HG03575 (cell line): ENCODE measurements at regions not wholly inside any gene's neighbourhood (a gene's known extent, or its start where the extent isn't known, plus 50 kb on each side); places are given as distances from the start of the nearest gene placed in this dataset.
"Not testable (repeated sequence)": the region's sequence is repeated elsewhere in the genome, so short reads cannot be mapped to it uniquely, and the experiment has no call there.

Experiments
- ATAC-seq: cut with Tn5 transposase; IDR thresholded peaks from one replicate; pipeline ENCODE4 v1.9.1; 2021; ENCODE audit not compliant: unreplicated experiment, insufficient number of reproducible peaks, low FRiP score; ENCODE audit errors: extremely low read depth

DNA sequence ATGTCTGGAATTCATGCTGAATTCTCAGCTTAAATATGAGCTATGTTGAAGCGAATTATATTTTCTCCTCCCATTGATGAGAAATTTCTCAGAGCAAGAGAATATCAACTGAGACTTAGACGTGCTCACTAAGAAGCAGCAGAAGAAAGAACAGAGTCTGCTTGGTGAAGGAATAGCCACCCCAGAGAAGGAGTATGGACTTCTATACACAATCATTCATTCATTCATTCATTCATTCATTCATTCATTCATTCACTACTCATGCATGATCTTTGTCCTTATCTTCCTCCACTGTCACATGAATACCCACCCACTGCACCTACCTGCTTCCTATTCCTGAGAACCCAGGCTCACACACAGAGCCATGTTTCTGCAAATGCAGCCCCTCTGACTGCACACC is 206.6 kb downstream of the DEPDC1B start:
- ATAC-seq: no peak

DNA sequence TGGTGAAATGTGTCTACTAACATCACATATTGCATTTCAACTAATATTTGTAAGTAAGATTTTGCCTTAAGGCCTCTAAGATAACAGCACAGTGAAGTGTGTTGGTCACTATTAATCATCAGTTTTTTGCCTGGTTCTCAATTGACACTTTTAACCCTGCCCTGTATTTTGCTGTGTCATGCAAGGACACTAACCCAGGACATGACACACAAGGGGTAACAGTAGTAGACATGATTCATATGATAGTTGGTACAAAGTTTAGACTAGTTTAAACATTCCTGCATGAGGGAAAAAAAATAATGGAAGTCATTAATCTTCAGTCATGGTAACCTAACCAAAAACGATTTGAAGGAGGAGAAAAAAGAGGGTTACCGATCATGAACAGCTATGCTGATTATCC is 207.0 kb downstream of the DEPDC1B start:
- no peak for ATAC-seq

DNA sequence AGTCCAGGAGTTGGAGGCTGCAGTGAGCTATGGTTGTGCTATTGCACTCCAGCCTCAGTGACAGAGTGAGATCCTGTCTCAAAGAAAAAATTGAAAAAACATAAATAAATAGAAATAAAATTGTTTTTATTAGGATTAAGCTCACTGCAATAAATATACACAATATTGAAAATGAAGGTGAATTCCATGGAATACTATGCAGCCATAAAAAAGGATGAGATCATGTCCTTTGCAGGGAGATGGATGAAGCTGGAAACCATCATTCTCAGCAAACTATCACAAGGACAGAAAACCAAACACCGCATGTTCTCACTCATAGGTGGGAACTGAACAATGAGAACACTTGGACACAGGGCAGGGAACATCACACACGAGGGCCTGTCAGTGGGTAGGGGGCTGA is 207.6 kb downstream of the DEPDC1B start:
- ATAC-seq: not testable (repeated sequence)

DNA sequence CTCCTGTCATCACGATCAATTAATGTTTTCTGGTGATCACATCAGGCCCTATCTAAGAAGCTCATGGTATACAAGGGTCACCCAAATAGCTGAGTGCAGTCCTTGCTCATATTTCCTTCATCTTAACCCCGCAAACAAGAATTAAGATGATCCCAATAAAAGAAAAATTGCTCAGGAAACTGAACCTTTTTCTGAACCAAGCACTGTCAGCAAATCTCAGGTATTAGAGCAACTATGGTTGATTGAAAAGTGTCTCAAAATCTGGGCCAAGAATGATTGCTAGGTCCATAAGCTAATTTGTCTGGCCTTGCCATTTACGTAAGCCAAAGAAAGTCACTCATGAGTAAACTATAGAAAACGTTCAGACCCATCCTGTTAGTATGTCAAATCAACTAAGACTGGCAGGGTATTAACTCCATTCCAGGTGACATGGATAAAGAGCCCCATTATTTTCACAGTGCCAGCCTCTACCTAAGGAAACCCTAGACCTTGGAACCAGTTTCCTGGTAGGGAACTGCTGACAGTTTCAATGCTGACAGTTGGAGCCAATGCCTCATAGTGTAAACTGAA is 209.3 kb downstream of the DEPDC1B start:
- ATAC-seq: no peak

DNA sequence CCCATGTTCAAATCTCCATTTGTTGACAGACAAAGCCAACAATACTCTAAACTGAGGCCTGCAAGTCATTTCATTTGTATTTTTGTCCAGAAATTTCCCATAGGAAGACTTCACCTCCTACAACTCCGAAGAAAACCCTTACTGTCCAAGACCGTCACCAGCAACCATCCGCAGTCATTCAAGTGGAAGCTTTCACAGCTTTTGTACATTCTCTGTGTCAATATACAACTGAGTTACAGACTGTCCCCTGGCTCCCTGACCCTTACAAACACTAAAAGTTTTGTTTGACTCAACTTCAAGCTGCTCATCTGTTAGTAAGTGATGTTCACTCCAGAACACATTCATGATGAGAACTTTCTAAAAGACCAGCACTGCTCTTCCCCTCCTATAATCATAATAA is 210.1 kb downstream of the DEPDC1B start:
- ATAC-seq: no peak

DNA sequence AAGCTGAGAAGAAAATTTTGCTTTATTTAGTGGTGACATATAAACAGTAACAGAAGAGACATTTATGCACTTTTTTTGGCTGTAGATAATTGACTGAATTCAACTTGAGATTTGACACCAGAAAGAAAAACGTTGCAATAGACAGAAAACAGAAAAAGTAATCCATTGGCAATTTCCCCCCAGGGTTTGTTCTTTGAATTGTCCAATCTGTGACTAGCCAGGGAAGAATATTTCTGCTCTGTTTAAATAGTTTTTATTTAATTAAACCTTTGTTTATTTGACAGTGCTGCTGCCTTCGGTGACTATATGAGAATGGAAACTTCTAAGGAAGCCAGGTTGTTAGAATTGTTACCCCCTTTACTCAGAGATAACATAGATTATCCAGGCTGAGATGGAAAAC is 210.6 kb downstream of the DEPDC1B start:
- ATAC-seq: no peak

DNA sequence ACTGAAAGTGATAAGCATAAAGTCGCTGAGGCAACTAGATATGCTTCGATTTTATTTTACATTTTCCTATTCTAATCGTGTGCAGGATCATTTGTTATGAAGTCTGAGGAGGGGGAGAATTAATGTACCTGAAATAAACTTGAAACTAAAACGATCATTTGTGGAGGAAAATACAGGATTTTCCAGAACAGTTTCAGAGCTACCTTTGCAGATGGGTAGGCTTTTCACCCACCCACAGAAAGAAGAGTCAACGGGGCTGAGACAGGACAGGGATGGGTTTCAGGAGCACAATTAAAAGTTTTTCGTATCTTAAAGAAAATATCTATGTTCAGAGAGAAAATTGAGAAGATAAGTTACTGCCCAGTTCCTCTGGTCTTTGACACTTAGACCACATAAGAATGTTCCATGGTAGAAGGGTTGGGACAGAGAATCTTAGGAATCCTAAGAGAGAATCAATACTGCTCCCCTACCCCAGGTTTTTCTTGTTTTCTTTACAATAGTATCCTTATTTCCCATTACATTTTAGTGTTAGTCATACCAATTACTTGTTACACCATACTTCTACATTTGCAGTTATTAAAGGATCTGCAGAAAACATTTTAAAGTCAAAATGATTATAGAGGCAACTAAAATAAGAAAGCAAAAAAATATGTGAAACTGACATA is 211.4 kb downstream of the DEPDC1B start:
- no peak for ATAC-seq

DNA sequence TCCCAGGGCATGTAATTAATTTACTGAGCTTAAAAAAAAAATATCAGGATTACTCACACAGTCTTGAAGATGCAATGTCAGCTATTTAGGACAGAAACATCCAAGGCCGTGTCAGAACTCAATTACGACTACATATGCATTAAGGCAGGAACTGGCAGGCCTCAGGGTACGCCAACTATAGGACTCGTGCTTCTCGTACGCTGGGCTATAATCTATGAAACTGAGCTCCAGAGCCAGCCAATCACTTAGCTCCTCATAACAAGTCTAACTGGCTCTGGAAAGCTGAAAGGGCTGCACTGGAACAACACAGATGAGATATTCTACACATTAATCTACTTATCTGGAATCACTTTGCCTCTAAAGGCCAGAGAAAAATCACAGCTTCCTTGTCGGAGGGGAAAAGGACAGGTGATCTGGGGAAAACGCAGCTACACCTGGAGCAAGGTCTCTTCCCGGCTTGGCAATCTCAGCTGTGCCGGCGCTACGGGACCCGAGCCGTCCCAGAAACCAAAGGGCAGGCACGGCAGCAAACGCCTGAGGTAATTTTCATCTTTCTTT is 212.0 kb downstream of the DEPDC1B start:
- no peak for ATAC-seq

DNA sequence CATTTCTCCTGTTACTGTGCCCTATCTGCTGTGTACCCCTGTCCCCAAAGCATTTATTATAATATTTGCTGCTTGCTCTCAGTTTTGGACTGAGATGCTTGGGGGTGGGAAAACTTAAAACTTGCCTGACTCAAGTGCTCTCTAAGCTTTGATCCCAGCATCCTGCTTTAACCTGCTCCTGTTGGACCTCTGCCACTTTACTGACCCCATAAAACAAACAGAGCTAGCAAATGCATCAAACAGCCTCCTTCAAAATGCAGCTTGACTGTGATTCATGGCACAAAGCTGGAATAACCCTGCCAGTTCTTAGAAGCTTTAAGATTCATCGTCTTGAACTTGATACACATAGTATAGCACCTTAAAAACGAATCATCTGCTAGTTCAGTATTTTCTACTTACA is 212.5 kb downstream of the DEPDC1B start:
- ATAC-seq: no peak

DNA sequence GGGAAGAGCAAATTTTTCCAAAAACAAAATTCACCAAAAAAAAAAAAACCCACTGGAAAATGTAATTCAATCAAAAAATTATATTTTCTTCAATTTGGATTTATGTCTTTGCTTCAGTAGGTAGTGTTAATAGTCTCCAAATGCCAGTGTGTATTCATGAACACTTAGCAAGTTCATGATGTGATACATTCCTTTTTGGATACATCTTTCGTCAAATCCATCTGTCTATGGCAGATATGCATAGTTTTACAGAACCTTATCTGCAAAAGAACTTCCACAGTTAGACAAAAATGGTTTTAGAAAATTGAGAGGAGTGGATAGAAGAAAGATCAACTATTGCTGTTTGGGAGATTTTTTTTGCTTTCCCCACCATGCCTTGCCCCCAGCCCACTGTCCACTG is 214.6 kb downstream of the DEPDC1B start:
- no peak for ATAC-seq

DNA sequence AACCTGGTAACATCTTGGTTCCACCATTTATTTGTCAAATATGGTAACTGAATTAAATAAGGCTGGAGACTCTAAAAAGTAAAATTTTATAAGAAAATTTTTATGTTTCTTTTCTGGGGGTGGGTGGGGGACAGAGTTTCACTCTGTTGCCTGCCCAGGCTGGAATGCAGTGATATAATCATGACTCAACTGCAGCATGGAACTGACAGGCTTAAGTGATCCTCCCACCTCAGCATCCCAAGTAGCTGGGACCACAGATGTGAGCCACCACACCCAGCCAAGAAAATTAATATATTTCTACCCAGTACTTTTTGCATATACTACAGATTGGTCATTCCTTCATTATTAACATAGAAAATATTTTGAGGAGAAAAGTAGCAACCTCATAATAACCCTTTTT is 216.9 kb downstream of the DEPDC1B start:
- ATAC-seq: no peak

DNA sequence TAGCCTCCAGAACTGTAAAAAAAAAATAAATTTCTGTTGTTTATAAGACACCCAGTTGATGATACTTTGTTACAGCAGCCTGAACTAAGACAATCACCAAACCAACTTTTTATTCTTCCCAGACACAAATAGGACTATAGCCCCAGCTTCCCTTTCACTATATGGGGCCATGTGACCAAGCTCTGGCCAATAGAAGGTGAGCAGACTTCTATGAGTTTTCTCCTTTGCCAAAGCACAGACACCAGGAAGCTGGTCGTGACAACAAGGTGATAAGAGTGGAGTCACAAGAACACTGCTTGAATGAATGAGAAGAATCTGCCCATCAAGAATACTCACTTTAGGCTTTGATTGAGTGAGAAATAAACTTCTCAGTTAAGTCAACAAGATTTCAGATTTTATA is 217.7 kb downstream of the DEPDC1B start:
- ATAC-seq: no peak

DNA sequence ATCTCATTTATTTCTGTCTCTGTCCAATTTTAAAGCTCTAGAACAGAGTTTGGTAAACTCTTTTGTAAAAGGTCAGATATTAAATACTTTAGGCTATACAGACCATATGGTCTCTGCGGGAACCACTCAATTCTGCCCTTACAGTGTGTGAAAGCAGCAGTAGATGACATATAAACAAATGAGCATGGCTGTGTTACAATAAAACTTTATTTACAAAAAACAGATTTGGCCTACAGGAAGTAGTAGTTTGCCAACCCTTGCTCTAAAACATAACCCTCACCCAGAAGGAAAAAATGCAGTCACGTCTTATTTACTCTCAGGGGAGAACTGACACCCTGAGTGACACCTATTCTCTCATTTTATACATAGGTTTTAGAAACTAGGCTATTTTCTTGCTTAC is 220.4 kb downstream of the DEPDC1B start:
- no peak for ATAC-seq

DNA sequence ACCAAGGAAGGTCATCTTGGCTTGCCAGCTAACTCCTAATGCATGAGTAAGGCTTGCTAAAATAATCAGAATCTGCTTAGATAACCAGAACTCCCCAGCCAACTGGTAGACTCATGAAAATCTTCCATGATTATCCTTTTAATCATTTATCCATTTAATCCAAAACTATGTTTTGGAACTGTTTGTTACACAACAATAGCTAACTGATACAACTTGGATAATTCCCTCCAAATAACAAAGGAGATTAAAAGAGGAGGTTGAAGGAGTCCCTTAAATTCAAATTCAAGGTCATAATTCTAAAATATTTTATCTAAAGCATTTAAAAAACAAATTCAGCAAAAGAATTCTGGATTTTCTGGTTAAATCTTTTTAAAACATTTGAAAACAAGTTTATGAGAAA is 222.1 kb downstream of the DEPDC1B start:
- ATAC-seq: no peak

DNA sequence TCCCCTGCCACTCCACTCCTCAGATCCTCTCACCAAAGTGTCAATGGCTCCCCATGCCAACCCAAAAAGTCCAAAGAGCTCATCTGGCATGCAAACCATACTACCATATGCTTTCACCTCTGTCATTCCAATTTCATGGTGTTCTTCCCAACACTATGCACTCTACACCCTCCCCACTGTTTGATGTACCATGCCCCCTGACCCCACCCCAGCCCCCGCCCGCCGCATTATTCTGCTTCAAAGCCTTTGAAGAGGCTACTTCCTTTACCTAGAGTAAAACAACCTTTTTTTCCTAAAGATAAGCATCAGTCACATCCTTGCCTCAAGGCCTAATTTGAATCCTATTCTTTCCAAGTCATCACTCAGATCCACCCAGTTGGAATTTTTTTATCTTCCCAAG is 226.3 kb downstream of the DEPDC1B start:
- ATAC-seq: no peak

DNA sequence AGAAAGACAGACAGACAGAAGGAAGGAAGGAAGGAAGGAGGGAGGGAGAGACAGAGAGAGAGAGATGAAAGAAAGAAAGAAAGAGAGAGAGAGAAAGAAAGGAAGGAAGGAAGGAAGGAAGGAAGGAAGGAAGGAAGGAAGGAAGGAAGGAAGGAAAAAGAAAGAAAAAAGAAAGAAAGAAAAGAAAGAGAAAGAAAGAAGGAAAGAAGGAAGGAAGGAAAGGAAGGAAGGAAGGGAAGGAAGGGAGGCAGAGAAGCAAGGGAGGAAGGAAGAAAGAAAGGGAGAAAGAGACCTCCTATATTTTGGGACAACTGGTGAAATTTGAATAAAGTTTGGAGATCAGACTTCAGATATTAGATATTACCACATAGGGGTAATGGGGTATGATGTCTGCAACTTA is 226.9 kb downstream of the DEPDC1B start:
- ATAC-seq: not testable (repeated sequence)

DNA sequence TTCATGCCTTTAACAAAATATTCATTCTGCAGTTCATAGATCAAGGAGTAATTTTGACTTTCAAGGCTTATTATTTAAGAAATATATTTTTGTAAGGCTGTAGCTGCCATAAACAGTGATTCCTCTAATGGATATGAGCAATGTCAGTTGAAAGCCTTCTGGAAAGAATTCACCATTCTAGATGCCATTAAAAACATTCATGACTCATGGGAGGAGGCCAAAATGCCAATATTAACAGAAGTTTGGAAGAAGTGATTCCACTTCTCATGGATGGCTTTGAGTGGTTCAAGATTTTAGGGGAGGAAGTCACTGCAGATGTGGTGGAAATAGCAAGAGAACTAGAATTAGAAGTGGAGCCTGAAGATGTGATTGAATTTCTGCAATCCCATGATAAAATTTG is 229.1 kb downstream of the DEPDC1B start:
- ATAC-seq: no peak

DNA sequence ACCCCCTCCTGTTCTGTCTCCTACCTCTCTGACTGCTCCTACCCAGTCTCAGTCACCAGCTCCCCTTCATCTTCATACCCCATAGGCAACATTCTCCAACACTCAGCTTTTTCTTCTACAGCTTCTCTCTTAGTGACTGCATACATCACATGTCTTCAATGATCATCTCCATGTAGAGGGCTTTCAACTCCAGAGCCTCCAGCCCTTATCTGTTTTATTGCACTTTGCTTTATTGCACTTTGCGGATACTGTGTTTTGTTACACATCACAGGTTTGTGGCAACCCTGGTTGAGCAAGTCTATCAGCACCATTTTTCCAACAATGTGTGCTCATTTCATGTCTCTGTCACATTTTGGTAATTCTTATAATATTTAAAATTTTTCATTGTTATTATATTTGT is 230.7 kb downstream of the DEPDC1B start:
- no peak for ATAC-seq

DNA sequence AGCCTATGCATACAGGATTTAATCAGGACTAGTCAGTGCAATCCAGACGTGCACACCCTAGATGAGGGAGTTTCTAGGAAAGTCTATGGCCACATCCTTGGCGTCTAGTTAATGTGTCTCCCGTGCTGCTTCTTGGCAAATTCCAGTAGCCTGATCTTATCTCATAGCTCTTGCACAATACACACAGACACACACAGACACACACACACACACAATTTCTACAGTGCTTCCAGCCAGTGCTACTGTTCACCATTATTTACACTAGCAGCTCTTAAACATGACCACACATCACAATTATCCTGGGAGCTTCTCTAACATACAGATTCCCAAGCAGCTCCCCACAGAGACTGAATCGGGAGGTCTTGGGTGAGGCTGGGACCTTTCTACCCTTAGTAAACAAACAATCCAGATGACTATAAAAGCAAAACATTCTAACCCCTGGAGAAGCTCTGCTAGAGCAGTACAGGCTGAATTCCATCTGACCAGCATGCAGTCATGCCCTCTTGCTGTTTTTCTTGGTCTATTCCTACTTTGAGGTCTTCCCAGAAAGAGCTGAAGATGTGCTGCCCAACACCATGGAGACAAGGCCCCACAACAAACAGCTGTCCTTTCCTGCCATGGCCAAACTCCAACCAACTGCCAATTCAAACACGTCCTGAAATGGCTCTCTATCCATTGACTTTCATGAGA is 236.6 kb downstream of the DEPDC1B start:
- no peak for ATAC-seq

DNA sequence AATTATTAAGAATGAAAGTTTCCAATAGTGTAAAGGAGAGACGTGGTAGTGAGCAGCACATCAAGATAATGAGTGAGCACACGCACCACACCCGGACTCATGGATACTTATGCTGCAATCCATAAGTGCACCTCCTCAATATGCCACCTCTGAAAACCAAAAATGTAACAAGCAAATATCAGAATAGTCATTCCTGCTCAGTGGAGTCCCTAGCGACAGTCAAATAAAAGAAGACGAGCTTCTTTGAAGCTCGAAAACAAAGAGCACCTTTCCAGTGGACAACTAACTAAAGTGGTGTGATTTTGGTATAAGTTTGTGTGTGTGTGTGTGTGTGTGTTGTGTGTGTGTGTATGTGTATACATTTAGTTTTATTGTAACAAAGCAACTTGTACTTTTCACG is 241.3 kb downstream of the DEPDC1B start:
- no peak for ATAC-seq
